IMR-90 (cell line): ENCODE measurements at regions not wholly inside any gene's neighbourhood (a gene's known extent, or its start where the extent isn't known, plus 50 kb on each side); places are given as distances from the start of the nearest gene placed in this dataset.

Source experiments
- ATAC-seq: fragments of 200-7000 bp; cut with Tn5 transposase; 2 replicates; pipeline ENCODE4 v1.9.1; 2020; ENCODE audit warnings: low read depth, mild to moderate bottlenecking, moderate library complexity
- BruUV-seq: library from RNA; stranded (reverse); fragments of 400-500 nt; replicated peaks from 2 replicates; lab custom pipeline; 2021; lab: Mats Ljungman, UMichigan
- CTCF ChIA-PET: fragments of 300-600 bp; formaldehyde crosslinking; extraction: SDS; loops from one replicate; lab custom pipeline; 2021; ENCODE audit warnings: antibody characterized with exemption; lab: Yijun Ruan, JAX
- POLR2A ChIA-PET: fragments of 300-600 bp; sonication (Branson Sonifier 250); formaldehyde crosslinking; loops from one replicate; lab custom pipeline; 2022; ENCODE audit warnings: antibody characterized with exemption; ENCODE audit not compliant: unreplicated experiment; lab: Charles Lee
- DNase-seq: peaks from one replicate; pipeline ENCODE4 v3.0.0; 2013
- H2AFZ ChIP-seq: replicated peaks from 2 replicates; pipeline ENCODE3; 2013; ENCODE audit warnings: low read length, mild to moderate bottlenecking; ENCODE audit not compliant: poor library complexity
- H2AK5ac ChIP-seq: 2 replicates; pipeline ENCODE4 v1.6.1; 2013; ENCODE audit warnings: low read depth, low read length, inconsistent platforms
- H2AK9ac ChIP-seq: replicated peaks from 2 replicates; pipeline ENCODE3; 2013; ENCODE audit warnings: mild to moderate bottlenecking, low read depth, low read length, moderate library complexity; ENCODE audit not compliant: poor library complexity
- H2BK120ac ChIP-seq: 2 replicates; pipeline ENCODE4 v1.6.1; 2013; ENCODE audit warnings: low read depth, low read length, inconsistent platforms
- H2BK15ac ChIP-seq: 3 replicates; pipeline ENCODE4 v1.6.1; 2013; ENCODE audit warnings: low read depth, low read length, inconsistent platforms
- H2BK20ac ChIP-seq: 2 replicates; pipeline ENCODE4 v1.6.1; 2013; ENCODE audit warnings: low read depth, mild to moderate bottlenecking, inconsistent platforms, low read length, moderate library complexity
- H2BK5ac ChIP-seq: 2 replicates; pipeline ENCODE4 v1.6.1; 2013; ENCODE audit warnings: mild to moderate bottlenecking, low read depth, low read length, inconsistent platforms; ENCODE audit not compliant: poor library complexity, severe bottlenecking
- H3K14ac ChIP-seq: replicated peaks from 2 replicates; pipeline ENCODE4 v1.6.1; 2013; ENCODE audit warnings: low read depth, low read length, inconsistent platforms
- H3K18ac ChIP-seq: 2 replicates; pipeline ENCODE4 v1.6.1; 2013; ENCODE audit warnings: low read depth, low read length, control low read depth
- H3K23ac ChIP-seq: 2 replicates; pipeline ENCODE4 v1.6.1; 2013; ENCODE audit warnings: low read depth, low read length, inconsistent platforms
- H3K27ac ChIP-seq: 2 replicates; pipeline ENCODE4 v1.5.1; 2013; ENCODE audit warnings: mild to moderate bottlenecking, control low read depth, low read length; ENCODE audit not compliant: insufficient read depth
- H3K27me3 ChIP-seq: 2 replicates; pipeline ENCODE4 v1.6.1; 2013; ENCODE audit warnings: low read length; ENCODE audit not compliant: control insufficient read depth, insufficient read depth
- H3K36me3 ChIP-seq: 2 replicates; pipeline ENCODE4 v1.6.1; 2013; ENCODE audit warnings: low read length, mixed read lengths; ENCODE audit not compliant: control insufficient read depth, insufficient read depth
- H3K4ac ChIP-seq: 2 replicates; pipeline ENCODE4 v1.6.1; 2013; ENCODE audit warnings: low read depth, low read length, inconsistent platforms
- H3K4me1 ChIP-seq: 2 replicates; pipeline ENCODE4 v1.6.1; 2013; ENCODE audit warnings: low read length, mixed read lengths; ENCODE audit not compliant: control insufficient read depth, insufficient read depth
- H3K4me2 ChIP-seq: 2 replicates; pipeline ENCODE4 v1.6.1; 2013; ENCODE audit warnings: low read depth, mild to moderate bottlenecking, control low read depth, low read length, moderate library complexity
- H3K4me3 ChIP-seq: 2 replicates; pipeline ENCODE4 v1.5.1; 2013; ENCODE audit warnings: low read depth, mild to moderate bottlenecking, control low read depth, low read length, moderate library complexity; ENCODE audit not compliant: insufficient read depth
- H3K56ac ChIP-seq: 2 replicates; pipeline ENCODE4 v1.6.1; 2013; ENCODE audit warnings: low read length, inconsistent platforms; ENCODE audit not compliant: insufficient read depth; ENCODE audit errors: extremely low read depth
- H3K79me1 ChIP-seq, 2 experiments: 2 replicates each; pipeline ENCODE4 v1.6.1; 2013; ENCODE audit warnings: low read length in 2 of 2, inconsistent platforms in 1 of 2, low read depth in 1 of 2
- H3K9ac ChIP-seq: 2 replicates; pipeline ENCODE4 v1.6.1; 2013; ENCODE audit warnings: low read depth, low read length, control low read depth
- H3K9me1 ChIP-seq: 2 replicates; pipeline ENCODE4 v1.6.1; 2013; ENCODE audit warnings: low read length, inconsistent platforms; ENCODE audit not compliant: insufficient read depth
- H3K9me3 ChIP-seq: 2 replicates; pipeline ENCODE4 v1.6.1; 2013; ENCODE audit warnings: low read length; ENCODE audit not compliant: control insufficient read depth, insufficient read depth
- H4K20me1 ChIP-seq: 2 replicates; pipeline ENCODE4 v1.6.1; 2013; ENCODE audit warnings: low read length, inconsistent platforms; ENCODE audit not compliant: insufficient read depth
- H4K5ac ChIP-seq: 2 replicates; pipeline ENCODE4 v1.6.1; 2013; ENCODE audit warnings: mild to moderate bottlenecking, low read depth, low read length, control low read depth
- H4K8ac ChIP-seq, 2 experiments: 2 replicates each; pipeline ENCODE4 v1.6.1; 2013; ENCODE audit warnings: low read depth in 2 of 2, low read length in 2 of 2, control low read depth in 1 of 2, inconsistent platforms in 1 of 2
- H4K91ac ChIP-seq: 2 replicates; pipeline ENCODE4 v1.6.1; 2013; ENCODE audit warnings: low read depth, low read length, inconsistent platforms; ENCODE audit not compliant: insufficient read depth
- BHLHE40 ChIP-seq: fragments of 150-350 bp; IDR thresholded peaks from 2 replicates; pipeline ENCODE4 v1.6.1; 2016; ENCODE audit warnings: mild to moderate bottlenecking, low read depth, low read length
- CEBPB ChIP-seq: IDR thresholded peaks from 2 replicates; pipeline ENCODE4 v1.6.1; 2012; ENCODE audit warnings: low read depth, low read length, improper control_type of control experiment
- CHD1 ChIP-seq: IDR thresholded peaks from 2 replicates; pipeline ENCODE4 v1.6.1; 2012; ENCODE audit warnings: low read depth, low read length, improper control_type of control experiment
- ELK1 ChIP-seq: fragments of 150-350 bp; IDR thresholded peaks from 2 replicates; pipeline ENCODE4 v1.6.1; 2016; ENCODE audit warnings: low read depth, mild to moderate bottlenecking, low read length, moderate library complexity, borderline replicate concordance
- FOS ChIP-seq: fragments of 150-350 bp; IDR thresholded peaks from 2 replicates; pipeline ENCODE4 v1.6.1; 2016; ENCODE audit warnings: low read depth, low read length
- MAFK ChIP-seq: IDR thresholded peaks from 2 replicates; pipeline ENCODE4 v1.6.1; 2012; ENCODE audit warnings: low read depth, low read length, improper control_type of control experiment
- MAZ ChIP-seq: IDR thresholded peaks from 2 replicates; pipeline ENCODE4 v1.6.1; 2012; ENCODE audit warnings: low read depth, mild to moderate bottlenecking, low read length, improper control_type of control experiment, moderate library complexity, borderline replicate concordance
- MXI1 ChIP-seq: IDR thresholded peaks from 2 replicates; pipeline ENCODE4 v1.6.1; 2012; ENCODE audit warnings: low read depth, mild to moderate bottlenecking, low read length, moderate library complexity, borderline replicate concordance
- NFE2L2 ChIP-seq: fragments of 150-350 bp; IDR thresholded peaks from 2 replicates; pipeline ENCODE4 v1.6.1; 2016; ENCODE audit warnings: low read depth, mild to moderate bottlenecking, low read length
- POLR2A ChIP-seq: IDR thresholded peaks from 2 replicates; pipeline ENCODE4 v1.6.1; 2012; ENCODE audit warnings: mild to moderate bottlenecking, low read depth, low read length
- RAD21 ChIP-seq: IDR thresholded peaks from 2 replicates; pipeline ENCODE4 v1.6.1; 2012; ENCODE audit warnings: low read length, improper control_type of control experiment
- RCOR1 ChIP-seq: IDR thresholded peaks from 2 replicates; pipeline ENCODE4 v1.6.1; 2012; ENCODE audit warnings: mild to moderate bottlenecking, low read length, improper control_type of control experiment; ENCODE audit not compliant: insufficient replicate concordance
- SMC3 ChIP-seq: fragments of 150-350 bp; IDR thresholded peaks from 2 replicates; pipeline ENCODE4 v1.6.1; 2016; ENCODE audit warnings: low read depth, mild to moderate bottlenecking, antibody characterized with exemption, low read length, moderate library complexity
- WGBS, 2 experiments: methylation state at CpG; one replicate each; pipeline versions ENCODE4 v1.1.5 to v1.1.7; 2013; ENCODE audit warnings: missing lambda C conversion rate in 2 of 2; ENCODE audit not compliant: insufficient read length in 1 of 2; ENCODE audit errors: extremely low coverage in 2 of 2; 5-methylcytosine and 5-hydroxymethylcytosine counted together
- dilution Hi-C: fragments of 300-500 bp; cut with HindIII; formaldehyde crosslinking; loops from one replicate; pipeline ENCODE4 v1.14.3; 2018; ENCODE audit warnings: low sequenced_read_pairs; ENCODE audit not compliant: unreplicated experiment
- in situ Hi-C: fragments of 300-500 bp; cut with MboI; formaldehyde crosslinking; loops from 3 replicates; pipeline ENCODE4 v1.14.3; 2019; ENCODE audit warnings: low sequenced_read_pairs, inconsistent platforms, mixed read lengths
- intact Hi-C: fragments of 100-400 bp; cut with micrococcal nuclease; formaldehyde crosslinking; loops from 2 replicates; pipeline ENCODE4 v1.10.0; 2022
- TF ChIP-seq, protein P1 (sequence below): conservative IDR thresholded peaks from 2 replicates; pipeline ENCODE4 v1.5.1; 2012; ENCODE audit warnings: mild to moderate bottlenecking, low read depth, low read length, improper control_type of control experiment
- TF ChIP-seq, protein P2 (sequence below): fragments of 150-350 bp; IDR thresholded peaks from 2 replicates; pipeline ENCODE4 v1.6.1; 2017; ENCODE audit warnings: mild to moderate bottlenecking, antibody characterized with exemption, low read length, low read depth

DNA sequence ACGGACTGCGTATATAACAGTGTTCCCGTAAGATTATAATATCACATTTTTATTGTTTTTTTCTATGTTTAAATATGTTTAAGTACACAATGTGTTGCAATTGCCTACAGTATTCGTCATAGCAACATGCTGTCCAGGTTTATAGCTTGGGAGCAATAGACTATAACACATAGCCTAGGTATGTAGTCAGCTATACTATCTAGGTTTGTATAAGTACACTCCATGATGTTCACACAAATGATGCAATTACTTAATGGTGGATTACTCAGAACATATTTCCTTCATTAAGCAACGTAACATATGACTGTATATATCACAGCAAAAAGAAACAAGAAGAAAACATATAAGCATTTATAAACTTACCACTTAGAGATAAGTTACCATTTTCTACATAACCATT lies 160.0 kb downstream of the CBLN1 start:
- dilution Hi-C loops (no loop called here), in situ Hi-C loops (no loop called here), intact Hi-C loops (no loop called here)
- H2BK120ac ChIP-seq, result no peak overlapping the region
- no peak overlapping the region for H3K4me2 ChIP-seq
- ATAC-seq (no peak), DNase-seq (no peak)
- H4K91ac ChIP-seq, result no peak overlapping the region
- H4K8ac ChIP-seq, result no peak overlapping the region
- no peaks in the 10 kb centered on the region for H3K9me1 ChIP-seq
- H2AK9ac ChIP-seq, result no peak overlapping the region
- H3K23ac ChIP-seq, result no peak overlapping the region
- no peak overlapping the region for H3K18ac ChIP-seq
- H3K14ac ChIP-seq, result no peak overlapping the region
- H3K27ac ChIP-seq, result no peak overlapping the region
- ChIA-PET POLR2A (no interaction called here), CTCF (no interaction called here)
- no TSS peak for BruUV-seq
- TF ChIP-seq, protein P1, sequence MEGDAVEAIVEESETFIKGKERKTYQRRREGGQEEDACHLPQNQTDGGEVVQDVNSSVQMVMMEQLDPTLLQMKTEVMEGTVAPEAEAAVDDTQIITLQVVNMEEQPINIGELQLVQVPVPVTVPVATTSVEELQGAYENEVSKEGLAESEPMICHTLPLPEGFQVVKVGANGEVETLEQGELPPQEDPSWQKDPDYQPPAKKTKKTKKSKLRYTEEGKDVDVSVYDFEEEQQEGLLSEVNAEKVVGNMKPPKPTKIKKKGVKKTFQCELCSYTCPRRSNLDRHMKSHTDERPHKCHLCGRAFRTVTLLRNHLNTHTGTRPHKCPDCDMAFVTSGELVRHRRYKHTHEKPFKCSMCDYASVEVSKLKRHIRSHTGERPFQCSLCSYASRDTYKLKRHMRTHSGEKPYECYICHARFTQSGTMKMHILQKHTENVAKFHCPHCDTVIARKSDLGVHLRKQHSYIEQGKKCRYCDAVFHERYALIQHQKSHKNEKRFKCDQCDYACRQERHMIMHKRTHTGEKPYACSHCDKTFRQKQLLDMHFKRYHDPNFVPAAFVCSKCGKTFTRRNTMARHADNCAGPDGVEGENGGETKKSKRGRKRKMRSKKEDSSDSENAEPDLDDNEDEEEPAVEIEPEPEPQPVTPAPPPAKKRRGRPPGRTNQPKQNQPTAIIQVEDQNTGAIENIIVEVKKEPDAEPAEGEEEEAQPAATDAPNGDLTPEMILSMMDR, result no peak
- TF ChIP-seq CHD1 (no peak), SMC3 (no peak), CEBPB (no peak), BHLHE40 (no peak), ELK1 (no peak), POLR2A (no peak), RAD21 (no peak), MXI1 (no peak), MAFK (no peak), NFE2L2 (no peak), FOS (no peak), RCOR1 (no peak), MAZ (no peak)
- TF ChIP-seq, protein P2, sequence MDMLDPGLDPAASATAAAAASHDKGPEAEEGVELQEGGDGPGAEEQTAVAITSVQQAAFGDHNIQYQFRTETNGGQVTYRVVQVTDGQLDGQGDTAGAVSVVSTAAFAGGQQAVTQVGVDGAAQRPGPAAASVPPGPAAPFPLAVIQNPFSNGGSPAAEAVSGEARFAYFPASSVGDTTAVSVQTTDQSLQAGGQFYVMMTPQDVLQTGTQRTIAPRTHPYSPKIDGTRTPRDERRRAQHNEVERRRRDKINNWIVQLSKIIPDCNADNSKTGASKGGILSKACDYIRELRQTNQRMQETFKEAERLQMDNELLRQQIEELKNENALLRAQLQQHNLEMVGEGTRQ, result no peak
- no peak overlapping the region for H2AFZ ChIP-seq
- no peaks in the 10 kb centered on the region for H3K9me3 ChIP-seq
- no peaks in the 10 kb centered on the region for H3K36me3 ChIP-seq
- no peak overlapping the region for H3K9ac ChIP-seq
- no peak overlapping the region for H2AK5ac ChIP-seq
- no peak overlapping the region for H2BK15ac ChIP-seq
- H3K4me3 ChIP-seq, result no peak overlapping the region
- no peak overlapping the region for H4K5ac ChIP-seq
- no peaks in the 10 kb centered on the region for H3K79me1 ChIP-seq
- no peak overlapping the region for H2BK20ac ChIP-seq
- no peaks in the 10 kb centered on the region for H3K27me3 ChIP-seq
- no peaks in the 10 kb centered on the region for H3K4me1 ChIP-seq
- no peaks in the 10 kb centered on the region for H4K20me1 ChIP-seq
- H2BK5ac ChIP-seq, result no peak overlapping the region
- no peak overlapping the region for H3K4ac ChIP-seq
- WGBS, 2 experiments, result no CpG with 5 or more reads among the region's 5 CpGs
- H3K56ac ChIP-seq, result no peak overlapping the region
